OCI-LY3 (cell line): ENCODE measurements at regions not wholly inside any gene's neighbourhood (a gene's known extent, or its start where the extent isn't known, plus 50 kb on each side); places are given as distances from the start of the nearest gene placed in this dataset.

Experiments
- H2AFZ ChIP-seq: fragments of 200-600, 300-600 bp; shearing (Covaris generic); 2 replicates; pipeline ENCODE4 v1.6.0; 2014; ENCODE audit warnings: antibody characterized with exemption, low read depth, low read length
- H3K27ac ChIP-seq: fragments of 200-600, 300-600 bp; sonication (generic); 2 replicates; pipeline ENCODE4 v1.5.1; 2014; ENCODE audit warnings: mild to moderate bottlenecking, low read length, moderate library complexity, mixed read lengths
- H3K27me3 ChIP-seq: fragments of 200-600, 300-600 bp; sonication (generic); 2 replicates; pipeline ENCODE4 v1.6.1; 2014; ENCODE audit warnings: low read depth, low read length, mixed read lengths
- H3K36me3 ChIP-seq: fragments of 200-600, 300-600 bp; sonication (generic); replicated peaks from 2 replicates; pipeline ENCODE3; 2014; ENCODE audit warnings: low read depth, low read length, mixed read lengths
- H3K4me1 ChIP-seq: fragments of 300-600, 200-600 bp; sonication (generic); 2 replicates; pipeline ENCODE4 v1.6.1; 2014; ENCODE audit warnings: low read length, mixed read lengths
- H3K4me2 ChIP-seq: fragments of 200-600, 300-600 bp; sonication (generic); 2 replicates; pipeline ENCODE4 v1.6.1; 2014; ENCODE audit warnings: low read length, mixed read lengths
- H3K4me3 ChIP-seq: fragments of 300-600, 200-600 bp; sonication (generic); 2 replicates; pipeline ENCODE4 v1.5.1; 2014; ENCODE audit warnings: antibody characterized with exemption, mild to moderate bottlenecking, low read length, moderate library complexity
- H3K79me2 ChIP-seq: fragments of 300-600, 200-600 bp; shearing (Covaris generic); 2 replicates; pipeline ENCODE4 v1.6.1; 2014; ENCODE audit warnings: mild to moderate bottlenecking, low read length, mixed read lengths
- H3K9ac ChIP-seq: fragments of 300-600, 200-600 bp; shearing (Covaris generic); 2 replicates; pipeline ENCODE4 v1.6.0; 2014; ENCODE audit warnings: mild to moderate bottlenecking, low read length, moderate library complexity
- H3K9me3 ChIP-seq: fragments of 200-600, 300-600 bp; shearing (Covaris generic); 2 replicates; pipeline ENCODE4 v1.6.1; 2014; ENCODE audit warnings: low read length, mixed read lengths; ENCODE audit not compliant: insufficient read depth
- H4K20me1 ChIP-seq: fragments of 200-600, 300-600 bp; sonication (generic); 2 replicates; pipeline ENCODE4 v1.6.1; 2016; ENCODE audit warnings: low read length, mixed read lengths; ENCODE audit not compliant: insufficient read depth
- EZH2phosphoT487 ChIP-seq: fragments of 200-600 bp; shearing (Covaris generic); IDR thresholded peaks from 2 replicates; pipeline ENCODE4 v1.6.1; 2018; ENCODE audit warnings: antibody characterized with exemption, mixed run types, low read depth
- TF ChIP-seq, protein P1 (sequence below): fragments of 200-600, 300-600 bp; sonication (generic); IDR thresholded peaks from 2 replicates; pipeline ENCODE4 v1.5.1; 2014; ENCODE audit warnings: antibody characterized with exemption, low read length, low read depth

DNA sequence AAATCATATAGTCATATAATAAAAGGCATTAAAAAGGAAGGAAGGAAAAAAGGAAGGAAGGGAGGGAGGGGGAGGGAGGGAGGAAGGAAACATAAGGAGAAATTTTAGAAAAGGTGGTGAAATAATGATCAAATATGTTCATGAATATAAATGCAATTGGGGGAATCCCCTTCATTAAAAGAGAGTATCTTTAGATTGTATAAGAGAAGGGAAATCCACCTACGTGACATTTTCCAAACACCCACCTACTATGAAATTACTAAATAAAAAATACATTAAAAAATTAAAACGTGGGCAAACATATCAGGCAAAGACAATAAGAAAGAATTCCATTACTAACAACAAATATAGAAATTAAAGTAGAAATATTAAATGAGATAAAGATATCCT lies 203.4 kb upstream of the PARD3B start:
- Histone ChIP-seq H3K27ac (no peak overlapping the region), H3K79me2 (no peaks in the 10 kb centered on the region), H3K27me3 (peaks cover 24% of the 10 kb centered on the region), H3K36me3 (no peaks in the 10 kb centered on the region), H3K4me3 (no peak overlapping the region), H2AFZ (no peak overlapping the region), H3K4me1 (no peaks in the 10 kb centered on the region), H3K4me2 (no peak overlapping the region), H3K9me3 (no peaks in the 10 kb centered on the region), H4K20me1 (no peaks in the 10 kb centered on the region), H3K9ac (no peak overlapping the region)
- TF ChIP-seq, protein P1, sequence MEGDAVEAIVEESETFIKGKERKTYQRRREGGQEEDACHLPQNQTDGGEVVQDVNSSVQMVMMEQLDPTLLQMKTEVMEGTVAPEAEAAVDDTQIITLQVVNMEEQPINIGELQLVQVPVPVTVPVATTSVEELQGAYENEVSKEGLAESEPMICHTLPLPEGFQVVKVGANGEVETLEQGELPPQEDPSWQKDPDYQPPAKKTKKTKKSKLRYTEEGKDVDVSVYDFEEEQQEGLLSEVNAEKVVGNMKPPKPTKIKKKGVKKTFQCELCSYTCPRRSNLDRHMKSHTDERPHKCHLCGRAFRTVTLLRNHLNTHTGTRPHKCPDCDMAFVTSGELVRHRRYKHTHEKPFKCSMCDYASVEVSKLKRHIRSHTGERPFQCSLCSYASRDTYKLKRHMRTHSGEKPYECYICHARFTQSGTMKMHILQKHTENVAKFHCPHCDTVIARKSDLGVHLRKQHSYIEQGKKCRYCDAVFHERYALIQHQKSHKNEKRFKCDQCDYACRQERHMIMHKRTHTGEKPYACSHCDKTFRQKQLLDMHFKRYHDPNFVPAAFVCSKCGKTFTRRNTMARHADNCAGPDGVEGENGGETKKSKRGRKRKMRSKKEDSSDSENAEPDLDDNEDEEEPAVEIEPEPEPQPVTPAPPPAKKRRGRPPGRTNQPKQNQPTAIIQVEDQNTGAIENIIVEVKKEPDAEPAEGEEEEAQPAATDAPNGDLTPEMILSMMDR = no peak
- no peak for TF ChIP-seq EZH2phosphoT487

DNA sequence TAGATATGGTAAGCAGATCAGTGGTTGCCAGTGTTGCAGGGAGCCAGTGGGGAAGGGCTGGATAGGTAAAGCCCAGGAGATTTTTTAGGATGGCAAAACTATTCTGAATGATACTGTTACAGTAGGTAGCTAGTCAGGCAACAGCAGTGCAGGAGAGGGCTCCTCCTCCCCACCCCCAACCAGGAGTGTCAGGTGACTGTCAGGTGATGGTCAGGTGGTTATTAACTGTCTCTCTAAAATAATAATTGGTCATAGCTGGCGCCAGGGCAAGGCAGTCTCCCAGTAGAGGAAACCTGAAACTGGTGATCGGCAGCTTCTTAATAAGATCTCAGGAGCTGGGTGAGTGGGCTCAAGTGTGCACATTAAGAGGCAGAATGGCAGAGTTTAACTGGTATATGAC lies 201.6 kb upstream of the PARD3B start:
- Histone ChIP-seq H3K9ac (no peak overlapping the region), H3K36me3 (no peaks in the 10 kb centered on the region), H3K27ac (no peak overlapping the region), H3K79me2 (no peaks in the 10 kb centered on the region), H4K20me1 (no peaks in the 10 kb centered on the region), H3K9me3 (no peaks in the 10 kb centered on the region), H3K4me2 (no peak overlapping the region), H3K27me3 (peaks cover 8% of the 10 kb centered on the region; the same call in 1 of the 2 replicates), H2AFZ (no peak overlapping the region), H3K4me3 (no peak overlapping the region), H3K4me1 (no peaks in the 10 kb centered on the region)
- no peak for TF ChIP-seq EZH2phosphoT487
- TF ChIP-seq, protein P1 = no peak

DNA sequence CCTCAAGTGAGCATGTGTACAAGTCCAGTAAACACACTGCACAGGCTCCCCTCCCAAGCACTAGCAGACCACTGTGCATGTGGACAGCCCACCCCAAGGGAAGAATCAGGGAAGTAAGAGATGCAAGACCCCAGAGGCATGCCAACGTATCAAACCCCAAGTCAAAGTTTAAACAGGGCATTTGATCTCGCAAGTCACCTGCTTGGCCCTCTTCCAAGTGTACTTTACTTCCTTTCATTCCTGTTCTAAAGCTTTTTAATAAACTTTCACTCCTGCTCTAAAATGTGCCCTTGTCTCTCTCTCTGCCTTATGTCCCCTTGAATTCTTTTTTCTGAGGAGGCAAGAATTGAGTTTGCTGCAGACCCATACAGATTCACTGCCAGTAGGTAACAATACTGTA lies 201.2 kb upstream of the PARD3B start:
- Histone ChIP-seq H3K27me3 (0 out of 2 replicates have a peak, but pooled peaks cover 7% of the 10 kb centered on the region), H3K9me3 (no peaks in the 10 kb centered on the region), H3K4me2 (no peak overlapping the region), H3K9ac (no peak overlapping the region), H3K27ac (no peak overlapping the region), H3K36me3 (no peaks in the 10 kb centered on the region), H2AFZ (no peak overlapping the region), H3K4me1 (no peaks in the 10 kb centered on the region), H4K20me1 (no peaks in the 10 kb centered on the region), H3K4me3 (no peak overlapping the region), H3K79me2 (no peaks in the 10 kb centered on the region)
- TF ChIP-seq EZH2phosphoT487 = no peak
- TF ChIP-seq, protein P1 = no peak

DNA sequence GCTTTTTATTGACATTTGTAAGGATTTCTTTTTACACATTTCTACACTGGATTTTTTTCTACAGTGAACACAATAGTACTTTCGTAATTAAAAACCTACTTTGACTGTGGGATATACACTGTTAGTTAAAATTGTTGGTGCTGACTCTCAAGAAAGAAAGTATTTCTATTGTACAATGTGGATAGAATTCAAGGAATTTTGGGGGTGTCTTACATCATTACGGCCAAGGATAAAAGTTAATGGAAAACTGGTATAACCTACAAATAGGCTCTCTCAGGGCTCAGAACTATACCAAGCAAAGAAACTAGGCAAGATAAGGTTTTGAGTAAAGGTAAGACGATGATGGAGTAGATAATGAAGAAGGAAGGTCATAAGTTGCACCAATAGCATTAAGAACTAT lies 198.4 kb upstream of the PARD3B start:
- Histone ChIP-seq H3K9ac (no peak overlapping the region), H3K79me2 (no peaks in the 10 kb centered on the region), H3K4me1 (no peaks in the 10 kb centered on the region), H2AFZ (no peak overlapping the region), H3K4me2 (no peak overlapping the region), H3K9me3 (no peaks in the 10 kb centered on the region), H3K36me3 (no peaks in the 10 kb centered on the region), H3K4me3 (no peak overlapping the region), H3K27ac (no peak overlapping the region), H4K20me1 (no peaks in the 10 kb centered on the region), H3K27me3 (0 out of 2 replicates have a peak, but pooled peaks cover 7% of the 10 kb centered on the region)
- TF ChIP-seq, protein P1 = no peak
- TF ChIP-seq EZH2phosphoT487 = no peak
